H9 (cell line): ENCODE measurements at regions not wholly inside any gene's neighbourhood (a gene's known extent, or its start where the extent isn't known, plus 50 kb on each side); places are given as distances from the start of the nearest gene placed in this dataset.

Source experiments
- DNase-seq: peaks from one replicate; pipeline ENCODE4 v3.0.0-alpha.2; 2017
- H2AFZ ChIP-seq: one replicate; pipeline ENCODE4 v1.6.1; 2013; ENCODE audit warnings: mild to moderate bottlenecking, low read length, control low read depth, moderate library complexity
- H2AK5ac ChIP-seq: 2 replicates; pipeline ENCODE4 v1.6.1; 2013; ENCODE audit warnings: low read length, control low read depth, mixed read lengths; ENCODE audit not compliant: insufficient read length
- H2BK120ac ChIP-seq: one replicate; pipeline ENCODE4 v1.6.1; 2013; ENCODE audit warnings: low read depth, mild to moderate bottlenecking, low read length, control low read depth, inconsistent platforms; ENCODE audit not compliant: poor library complexity, severe bottlenecking
- H2BK12ac ChIP-seq: 2 replicates; pipeline ENCODE4 v1.6.1; 2013; ENCODE audit warnings: low read length, control low read depth, mixed read lengths, low read depth; ENCODE audit not compliant: insufficient read length
- H2BK15ac ChIP-seq: 2 replicates; pipeline ENCODE4 v1.6.1; 2013; ENCODE audit warnings: low read depth, low read length, control low read depth
- H2BK20ac ChIP-seq: one replicate; pipeline ENCODE4 v1.6.1; 2013; ENCODE audit warnings: low read depth, mild to moderate bottlenecking, low read length, control low read depth, inconsistent platforms; ENCODE audit not compliant: poor library complexity, severe bottlenecking
- H2BK5ac ChIP-seq: 2 replicates; pipeline ENCODE4 v1.6.1; 2013; ENCODE audit warnings: low read length, control low read depth, mixed read lengths; ENCODE audit not compliant: insufficient read length
- H3K14ac ChIP-seq: 2 replicates; pipeline ENCODE4 v1.6.1; 2013; ENCODE audit warnings: low read length, control low read depth; ENCODE audit not compliant: insufficient read depth
- H3K18ac ChIP-seq: 2 replicates; pipeline ENCODE4 v1.6.1; 2013; ENCODE audit warnings: low read depth, mild to moderate bottlenecking, mixed read lengths, low read length, control low read depth; ENCODE audit not compliant: insufficient read length
- H3K23ac ChIP-seq: 2 replicates; pipeline ENCODE4 v1.6.1; 2013; ENCODE audit warnings: low read length, control low read depth, mixed read lengths, low read depth; ENCODE audit not compliant: insufficient read length
- H3K23me2 ChIP-seq: 2 replicates; pipeline ENCODE4 v1.6.1; 2013; ENCODE audit warnings: low read depth, mild to moderate bottlenecking, mixed read lengths, low read length, control low read depth; ENCODE audit not compliant: insufficient read length, poor library complexity, severe bottlenecking
- H3K27ac ChIP-seq: 2 replicates; pipeline ENCODE4 v1.5.1; 2013; ENCODE audit warnings: low read length, control low read depth, mixed read lengths, low read depth; ENCODE audit not compliant: insufficient read length
- H3K27me3 ChIP-seq: 2 replicates; pipeline ENCODE4 v1.6.1; 2013; ENCODE audit warnings: low read length, control low read depth, inconsistent platforms; ENCODE audit not compliant: insufficient read depth
- H3K4ac ChIP-seq: 2 replicates; pipeline ENCODE4 v1.6.1; 2013; ENCODE audit warnings: low read depth, mild to moderate bottlenecking, control low read depth, inconsistent platforms, low read length, moderate library complexity
- H3K4me1 ChIP-seq: 2 replicates; pipeline ENCODE4 v1.6.1; 2013; ENCODE audit warnings: low read length, control low read depth, inconsistent platforms; ENCODE audit not compliant: insufficient read depth
- H3K4me2 ChIP-seq: 2 replicates; pipeline ENCODE4 v1.6.1; 2013; ENCODE audit warnings: low read length, control low read depth, mixed read lengths; ENCODE audit not compliant: insufficient read length, insufficient read depth
- H3K56ac ChIP-seq: 2 replicates; pipeline ENCODE4 v1.6.1; 2013; ENCODE audit warnings: low read depth, mild to moderate bottlenecking, mixed read lengths, low read length, control low read depth; ENCODE audit not compliant: insufficient read length
- H3K79me1 ChIP-seq: 2 replicates; pipeline ENCODE4 v1.6.1; 2013; ENCODE audit warnings: low read depth, mild to moderate bottlenecking, moderate library complexity, low read length, control low read depth, inconsistent platforms; ENCODE audit not compliant: insufficient read depth, poor library complexity, severe bottlenecking
- H3K79me2 ChIP-seq: 2 replicates; pipeline ENCODE4 v1.6.1; 2013; ENCODE audit warnings: low read length, control low read depth, inconsistent platforms; ENCODE audit not compliant: insufficient read depth
- H3K9ac ChIP-seq: 2 replicates; pipeline ENCODE4 v1.6.1; 2013; ENCODE audit warnings: low read length, control low read depth, mixed read lengths; ENCODE audit not compliant: insufficient read length; ENCODE audit errors: extremely low read depth
- H3K9me3 ChIP-seq: one replicate; pipeline ENCODE4 v1.6.1; 2013; ENCODE audit warnings: low read depth, low read length, inconsistent platforms; ENCODE audit not compliant: control insufficient read depth
- H3T11ph ChIP-seq: one replicate; pipeline ENCODE4 v1.6.1; 2013; ENCODE audit warnings: mild to moderate bottlenecking, low read length, control low read depth, inconsistent platforms
- H4K20me1 ChIP-seq: one replicate; pipeline ENCODE4 v1.6.1; 2013; ENCODE audit not compliant: control insufficient read depth, insufficient read length, insufficient read depth
- H4K5ac ChIP-seq: 2 replicates; pipeline ENCODE4 v1.6.1; 2013; ENCODE audit warnings: low read depth, mild to moderate bottlenecking, mixed read lengths, low read length, control low read depth; ENCODE audit not compliant: insufficient read length
- H4K8ac ChIP-seq: replicated peaks from 2 replicates; pipeline ENCODE4 v1.6.1; 2013; ENCODE audit warnings: low read length, control low read depth, mixed read lengths, low read depth; ENCODE audit not compliant: insufficient read length
- H4K91ac ChIP-seq: 2 replicates; pipeline ENCODE4 v1.6.1; 2013; ENCODE audit warnings: low read depth, mild to moderate bottlenecking, moderate library complexity, mixed read lengths, low read length, control low read depth; ENCODE audit not compliant: insufficient read length
- H3K27ac Mint-ChIP-seq, 3 experiments: 2 replicates in 2 of 3; 3 replicates in 1 of 3; pipeline ENCODE4 v1.8.0; 2020 to 2021; ENCODE audit warnings: mixed read lengths in 3 of 3, mild to moderate bottlenecking in 1 of 3, moderate library complexity in 1 of 3
- H3K27me3 Mint-ChIP-seq: 2 replicates; pipeline ENCODE4 v1.8.0; 2021; ENCODE audit warnings: low read depth, mild to moderate bottlenecking, moderate library complexity, mixed read lengths
- H3K36me3 Mint-ChIP-seq, 3 experiments: 2 replicates in 2 of 3; 3 replicates in 1 of 3; pipeline ENCODE4 v1.8.0; 2020 to 2021; ENCODE audit warnings: low read depth in 3 of 3, mixed read lengths in 3 of 3; ENCODE audit not compliant: insufficient read depth in 1 of 3
- H3K4me1 Mint-ChIP-seq, 2 experiments: 2 replicates each; pipeline ENCODE4 v1.8.0; 2020; ENCODE audit warnings: mixed read lengths in 2 of 2
- H3K4me3 Mint-ChIP-seq, 2 experiments: 2 replicates in 1 of 2; 3 replicates in 1 of 2; pipeline ENCODE4 v1.8.0; 2020 to 2021; ENCODE audit warnings: mild to moderate bottlenecking in 2 of 2, mixed read lengths in 2 of 2, moderate library complexity in 1 of 2
- H3K9me3 Mint-ChIP-seq, 2 experiments: 2 replicates in 1 of 2; 3 replicates in 1 of 2; pipeline ENCODE4 v1.8.0; 2020; ENCODE audit warnings: mild to moderate bottlenecking in 2 of 2, mixed read lengths in 2 of 2, moderate library complexity in 1 of 2
- WGBS: extraction: QIAGEN DNeasy Blood & Tissue Kit; methylation state at CpG from one replicate; pipeline ENCODE4 v1.1.7; 2013; ENCODE audit warnings: missing lambda C conversion rate, low lambda C conversion rate, mixed read lengths; ENCODE audit not compliant: insufficient read length; ENCODE audit errors: extremely low coverage; 5-methylcytosine and 5-hydroxymethylcytosine counted together
- TF ChIP-seq, protein P1 (sequence below): fragments of 200-600 bp; sonication (generic); conservative IDR thresholded peaks from 3 replicates; pipeline ENCODE4 v1.8.0; 2021; ENCODE audit warnings: antibody characterized with exemption, mild to moderate bottlenecking

DNA sequence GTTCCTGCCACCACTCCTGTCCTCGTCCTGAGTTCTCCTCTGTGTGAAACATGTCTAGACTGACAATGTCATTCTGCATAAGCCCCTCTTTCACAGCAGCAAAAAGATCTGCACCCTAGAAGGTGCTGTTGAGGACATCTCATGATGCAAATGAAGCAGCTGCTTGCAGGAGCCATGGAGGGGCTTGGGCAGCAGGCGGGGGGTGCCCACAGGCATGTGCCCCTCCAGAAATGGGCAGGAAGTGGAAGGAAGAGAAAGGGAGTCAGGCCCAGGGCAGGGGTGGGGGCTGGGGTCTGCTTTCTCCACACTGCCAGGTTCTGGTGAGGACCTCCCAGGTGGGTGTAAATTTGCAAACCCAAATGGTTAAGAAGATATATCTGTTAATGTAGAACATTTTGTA is 54.5 kb upstream of the KCNMB1 start:
- Histone ChIP-seq H3K4me1 (no peaks in the 10 kb centered on the region; the same call in 1 of the 2 replicates), H3K27me3 (no peaks in the 10 kb centered on the region), H3K27ac (no peak overlapping the region), H3K14ac (no peak overlapping the region), H2BK12ac (no peak overlapping the region), H2BK120ac (no peak overlapping the region), H2BK20ac (no peak overlapping the region), H3K56ac (no peak overlapping the region), H3K18ac (no peak overlapping the region), H3K23ac (no peak overlapping the region), H3T11ph (no peak overlapping the region), H2BK5ac (no peak overlapping the region), H4K91ac (no peak overlapping the region), H3K4me2 (no peak overlapping the region), H2BK15ac (no peak overlapping the region), H4K8ac (no peak overlapping the region), H3K9me3 (no peaks in the 10 kb centered on the region), H3K4ac (no peak overlapping the region), H4K5ac (no peak overlapping the region), H3K79me1 (no peaks in the 10 kb centered on the region), H4K20me1 (no peaks in the 10 kb centered on the region), H2AFZ (no peak overlapping the region), H3K79me2 (no peaks in the 10 kb centered on the region), H2AK5ac (no peak overlapping the region), H3K9ac (no peak overlapping the region), H3K23me2 (no peaks in the 10 kb centered on the region)
- no peak for DNase-seq
- peaks cover 7% of the 10 kb centered on the region; the same call in 1 of the 2 replicates for H3K27me3 Mint-ChIP-seq
- WGBS: no CpG with 5 or more reads among the region's 2 CpGs
- H3K36me3 Mint-ChIP-seq: peaks cover 4 to 6% (median 5%) of the 10 kb centered on the region in 3 experiments; a peak in 5 of 7 replicates
- H3K4me3 Mint-ChIP-seq: no peak overlapping the region
- peaks cover 30 to 39% of the 10 kb centered on the region in 2 experiments for H3K4me1 Mint-ChIP-seq
- TF ChIP-seq, protein P1, sequence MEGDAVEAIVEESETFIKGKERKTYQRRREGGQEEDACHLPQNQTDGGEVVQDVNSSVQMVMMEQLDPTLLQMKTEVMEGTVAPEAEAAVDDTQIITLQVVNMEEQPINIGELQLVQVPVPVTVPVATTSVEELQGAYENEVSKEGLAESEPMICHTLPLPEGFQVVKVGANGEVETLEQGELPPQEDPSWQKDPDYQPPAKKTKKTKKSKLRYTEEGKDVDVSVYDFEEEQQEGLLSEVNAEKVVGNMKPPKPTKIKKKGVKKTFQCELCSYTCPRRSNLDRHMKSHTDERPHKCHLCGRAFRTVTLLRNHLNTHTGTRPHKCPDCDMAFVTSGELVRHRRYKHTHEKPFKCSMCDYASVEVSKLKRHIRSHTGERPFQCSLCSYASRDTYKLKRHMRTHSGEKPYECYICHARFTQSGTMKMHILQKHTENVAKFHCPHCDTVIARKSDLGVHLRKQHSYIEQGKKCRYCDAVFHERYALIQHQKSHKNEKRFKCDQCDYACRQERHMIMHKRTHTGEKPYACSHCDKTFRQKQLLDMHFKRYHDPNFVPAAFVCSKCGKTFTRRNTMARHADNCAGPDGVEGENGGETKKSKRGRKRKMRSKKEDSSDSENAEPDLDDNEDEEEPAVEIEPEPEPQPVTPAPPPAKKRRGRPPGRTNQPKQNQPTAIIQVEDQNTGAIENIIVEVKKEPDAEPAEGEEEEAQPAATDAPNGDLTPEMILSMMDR: no peak
- peaks cover 12 to 14% of the 10 kb centered on the region in 2 experiments for H3K9me3 Mint-ChIP-seq
- H3K27ac Mint-ChIP-seq: no peak overlapping the region
